Endothelial cell of umbilical vein (primary cell): ENCODE measurements at regions not wholly inside any gene's neighbourhood (a gene's known extent, or its start where the extent isn't known, plus 50 kb on each side); places are given as distances from the start of the nearest gene placed in this dataset.

Source experiments
- BruUV-seq: library from RNA; stranded (reverse); fragments of 400-500 nt; replicated peaks from 2 replicates; lab custom pipeline; 2021; lab: Mats Ljungman, UMichigan
- CTCF ChIA-PET: fragments of 300-600, 350-600 bp; sonication (Branson Sonifier 250); formaldehyde crosslinking; loops from one replicate; lab custom pipeline; 2021; ENCODE audit warnings: antibody characterized with exemption, inconsistent platforms; lab: Charles Lee
- POLR2A ChIA-PET: fragments of 300-600, 350-600 bp; sonication (Branson Sonifier 250); formaldehyde crosslinking; loops from one replicate; lab custom pipeline; 2021; ENCODE audit warnings: antibody characterized with exemption, inconsistent platforms; lab: Charles Lee
- DNase-seq: peaks from one replicate; pipeline ENCODE4 v3.0.0-alpha.2; 2011; ENCODE audit warnings: low read depth, low spot score
- FAIRE-seq: peaks from 2 replicates; lab custom pipeline; 2011; peaks lifted over from hg19 to GRCh38; lab: Jason Lieb, UNC
- H2AFZ ChIP-seq: 2 replicates; pipeline ENCODE4 v1.6.0; 2012; ENCODE audit warnings: low read depth, low read length, control low read depth, inconsistent platforms
- H3K27ac ChIP-seq: 2 replicates; pipeline ENCODE4 v1.5.1; 2011; ENCODE audit warnings: low read depth, mild to moderate bottlenecking, control low read depth, low read length, moderate library complexity; ENCODE audit not compliant: insufficient read depth
- H3K27me3 ChIP-seq, 2 experiments: 2 replicates each; pipeline versions ENCODE4 v1.6.0 to v1.6.1; 2011; ENCODE audit warnings: low read length in 2 of 2, mixed read lengths in 1 of 2; ENCODE audit not compliant: control insufficient read depth in 2 of 2, insufficient read depth in 2 of 2
- H3K36me3 ChIP-seq, 2 experiments: 2 replicates in 1 of 2; 3 replicates in 1 of 2; pipeline ENCODE4 v1.5.1; 2011; ENCODE audit warnings: low read length in 2 of 2, mild to moderate bottlenecking in 1 of 2, moderate library complexity in 1 of 2; ENCODE audit not compliant: control insufficient read depth in 2 of 2, insufficient read depth in 2 of 2; ENCODE audit errors: extremely low read depth in 1 of 2
- H3K4me1 ChIP-seq: 3 replicates; pipeline ENCODE4 v1.5.1; 2011; ENCODE audit warnings: mild to moderate bottlenecking, low read length; ENCODE audit not compliant: control insufficient read depth, insufficient read depth; ENCODE audit errors: extremely low read depth
- H3K4me2 ChIP-seq: 2 replicates; pipeline ENCODE4 v1.6.1; 2011; ENCODE audit warnings: low read length, control low read depth, mixed read lengths; ENCODE audit not compliant: insufficient read depth
- H3K4me3 ChIP-seq, 3 experiments: fragments of 200-600 bp in 1 of 3; sonication (generic), shearing (Covaris generic) in 1 of 3; replicated peaks in 1 of 3; 2 replicates each; pipeline ENCODE4 v1.5.1; 2011 to 2016; ENCODE audit warnings: control low read depth in 3 of 3, low read length in 3 of 3, mild to moderate bottlenecking in 2 of 3, inconsistent platforms in 1 of 3, low read depth in 1 of 3, moderate library complexity in 1 of 3; ENCODE audit not compliant: insufficient read depth in 1 of 3
- H3K79me2 ChIP-seq: 2 replicates; pipeline ENCODE4 v1.6.0; 2012; ENCODE audit warnings: low read length, inconsistent platforms; ENCODE audit not compliant: control insufficient read depth, insufficient read depth
- H3K9ac ChIP-seq: replicated peaks from 2 replicates; pipeline ENCODE3; 2011; ENCODE audit warnings: low read length, control low read depth; ENCODE audit not compliant: insufficient read depth; ENCODE audit errors: extremely low read depth
- H3K9me1 ChIP-seq: replicated peaks from 3 replicates; pipeline ENCODE4 v1.6.0; 2011; ENCODE audit warnings: mild to moderate bottlenecking, low read length; ENCODE audit not compliant: control insufficient read depth, insufficient read depth; ENCODE audit errors: extremely low read depth
- H3K9me3 ChIP-seq: replicated peaks from 2 replicates; pipeline ENCODE4 v1.5.1; 2012; ENCODE audit warnings: low read length, inconsistent platforms; ENCODE audit not compliant: control insufficient read depth, insufficient read depth
- H4K20me1 ChIP-seq: replicated peaks from 2 replicates; pipeline ENCODE3; 2011; ENCODE audit warnings: mild to moderate bottlenecking, low read length; ENCODE audit not compliant: control insufficient read depth, insufficient read depth; ENCODE audit errors: extremely low read depth
- EZH2 ChIP-seq: IDR thresholded peaks from 2 replicates; pipeline ENCODE4 v1.6.1; 2012; ENCODE audit warnings: borderline replicate concordance, low read depth, mild to moderate bottlenecking, moderate library complexity, low read length, inconsistent platforms; ENCODE audit not compliant: severe bottlenecking
- FOS ChIP-seq: IDR thresholded peaks from 2 replicates; pipeline ENCODE4 v1.6.1; 2011; ENCODE audit warnings: mild to moderate bottlenecking, low read length, moderate library complexity, borderline replicate concordance; ENCODE audit not compliant: insufficient read depth
- GATA2 ChIP-seq: IDR thresholded peaks from 2 replicates; pipeline ENCODE4 v1.7.0; 2011; ENCODE audit warnings: low read depth, mild to moderate bottlenecking, moderate library complexity, mixed read lengths, low read length; ENCODE audit not compliant: insufficient read length, insufficient read depth
- JUN ChIP-seq: IDR thresholded peaks from 2 replicates; pipeline ENCODE4 v1.6.1; 2011; ENCODE audit warnings: borderline replicate concordance, low read depth; ENCODE audit not compliant: insufficient read length, insufficient read depth
- MAX ChIP-seq: IDR thresholded peaks from 2 replicates; pipeline ENCODE4 v1.6.1; 2011; ENCODE audit not compliant: insufficient read depth, insufficient read length
- MYC ChIP-seq: IDR thresholded peaks from one replicate; pipeline ENCODE4 v1.6.1; 2011; ENCODE audit warnings: mild to moderate bottlenecking, low read depth, low read length
- POLR2A ChIP-seq: IDR thresholded peaks from 2 replicates; pipeline ENCODE4 v1.6.1; 2012; ENCODE audit warnings: low read depth, mild to moderate bottlenecking, control low read depth, low read length
- POLR2AphosphoS5 ChIP-seq: IDR thresholded peaks from 2 replicates; pipeline ENCODE4 v1.6.1; 2012; ENCODE audit warnings: low read depth, mild to moderate bottlenecking, control low read depth, low read length, moderate library complexity; ENCODE audit not compliant: insufficient read depth
- dilution Hi-C: fragments of 300-500 bp; cut with MboI; formaldehyde crosslinking; loops from one replicate; pipeline ENCODE4 v1.15.0; 2019; ENCODE audit warnings: low sequenced_read_pairs; ENCODE audit not compliant: extremely low pct_ligation_motif_present
- intact Hi-C: fragments of 100-400 bp; cut with micrococcal nuclease; formaldehyde crosslinking; loops from one replicate; pipeline ENCODE4 v1.10.0; 2022
- TF ChIP-seq, protein P1 (sequence below), 2 donors: IDR thresholded peaks; 1 replicate in 1 of 2; 2 replicates in 1 of 2; pipeline ENCODE4 v1.5.1; 2011; ENCODE audit warnings: low read length in 2 of 2, mild to moderate bottlenecking in 2 of 2, moderate library complexity in 2 of 2, control low read depth in 1 of 2, inconsistent platforms in 1 of 2, low read depth in 1 of 2; ENCODE audit not compliant: insufficient read depth in 1 of 2; ENCODE audit errors: extremely low read depth in 1 of 2

DNA sequence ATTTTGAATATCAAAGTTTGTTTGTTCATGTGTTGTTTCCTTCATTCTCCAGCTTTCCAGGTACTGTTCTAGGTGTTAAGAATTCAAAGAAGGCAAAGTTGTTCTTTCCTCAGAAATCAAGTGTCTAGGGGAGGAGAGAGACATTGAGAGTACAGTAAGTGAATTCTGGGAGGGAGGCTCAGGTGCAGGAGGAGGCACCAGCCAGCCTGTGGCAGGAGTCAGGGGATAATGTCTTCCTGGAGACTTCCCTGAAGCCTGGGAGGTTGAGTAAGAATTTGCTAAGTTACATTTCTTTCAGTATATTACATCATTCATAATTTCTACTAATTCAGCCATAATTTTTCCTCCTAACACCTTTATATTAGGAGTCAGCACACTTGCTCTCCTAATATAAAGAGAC is 462.1 kb downstream of the TDRD15 start:
- intact Hi-C loops: no loop called here
- Histone ChIP-seq H3K9me1 (no peaks in the 10 kb centered on the region), H3K27ac (no peak overlapping the region), H3K36me3 (no peaks in the 10 kb centered on the region), H3K79me2 (no peaks in the 10 kb centered on the region), H3K27me3 (no peaks in the 10 kb centered on the region), H4K20me1 (no peaks in the 10 kb centered on the region), H3K4me3 (no peak overlapping the region), H3K9me3 (peaks cover 2% of the 10 kb centered on the region), H3K4me2 (no peak overlapping the region), H3K9ac (no peak overlapping the region), H3K4me1 (no peaks in the 10 kb centered on the region), H2AFZ (no peak overlapping the region)
- no peak for TF ChIP-seq FOS
- no peak for TF ChIP-seq EZH2
- TF ChIP-seq MYC: no peak
- TF ChIP-seq GATA2: no peak
- no peak for TF ChIP-seq MAX
- TF ChIP-seq POLR2AphosphoS5: no peak
- no peak for TF ChIP-seq JUN
- TF ChIP-seq, protein P1, sequence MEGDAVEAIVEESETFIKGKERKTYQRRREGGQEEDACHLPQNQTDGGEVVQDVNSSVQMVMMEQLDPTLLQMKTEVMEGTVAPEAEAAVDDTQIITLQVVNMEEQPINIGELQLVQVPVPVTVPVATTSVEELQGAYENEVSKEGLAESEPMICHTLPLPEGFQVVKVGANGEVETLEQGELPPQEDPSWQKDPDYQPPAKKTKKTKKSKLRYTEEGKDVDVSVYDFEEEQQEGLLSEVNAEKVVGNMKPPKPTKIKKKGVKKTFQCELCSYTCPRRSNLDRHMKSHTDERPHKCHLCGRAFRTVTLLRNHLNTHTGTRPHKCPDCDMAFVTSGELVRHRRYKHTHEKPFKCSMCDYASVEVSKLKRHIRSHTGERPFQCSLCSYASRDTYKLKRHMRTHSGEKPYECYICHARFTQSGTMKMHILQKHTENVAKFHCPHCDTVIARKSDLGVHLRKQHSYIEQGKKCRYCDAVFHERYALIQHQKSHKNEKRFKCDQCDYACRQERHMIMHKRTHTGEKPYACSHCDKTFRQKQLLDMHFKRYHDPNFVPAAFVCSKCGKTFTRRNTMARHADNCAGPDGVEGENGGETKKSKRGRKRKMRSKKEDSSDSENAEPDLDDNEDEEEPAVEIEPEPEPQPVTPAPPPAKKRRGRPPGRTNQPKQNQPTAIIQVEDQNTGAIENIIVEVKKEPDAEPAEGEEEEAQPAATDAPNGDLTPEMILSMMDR (IDR thresholded peaks at IDR 0.05; ENCODE audit: extremely low read depth in 1 of 2, insufficient read depth in 1 of 2, low read depth in 1 of 2, low read length in 2 of 2): no peak
- no peak for TF ChIP-seq POLR2A
- ChIA-PET POLR2A (no interaction called here), CTCF (no interaction called here)
- no TSS peak for BruUV-seq
- dilution Hi-C loops: no loop called here
- no peak for DNase-seq
- FAIRE-seq: no peak
